ENCODE measurements at regions not wholly inside any gene's neighbourhood (a gene's known extent, or its start where the extent isn't known, plus 50 kb on each side); places are given as distances from the start of the nearest gene placed in this dataset.

DNA sequence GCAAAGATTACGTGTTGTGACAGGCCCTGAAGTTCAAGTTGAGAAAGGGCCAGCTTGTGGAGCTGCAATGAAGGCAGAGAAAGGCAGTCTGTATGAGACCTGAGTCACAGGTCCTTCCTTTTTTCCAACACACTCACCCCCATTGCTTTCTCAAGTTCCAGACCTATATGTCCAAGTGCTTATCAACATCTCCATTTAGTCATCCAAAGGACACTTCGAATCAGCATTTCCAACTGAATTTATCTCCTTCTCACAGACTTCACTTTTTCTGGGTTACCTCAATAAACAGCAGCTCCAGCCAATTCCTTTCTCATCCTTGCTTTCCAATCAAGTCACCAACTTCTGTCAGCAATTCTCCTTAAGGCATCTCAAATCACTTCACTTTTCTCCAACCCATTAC is 56.4 kb upstream of the KIF21A start:
- H3K36me3 Mint-ChIP-seq (ENCODE audit: low read depth) = no peaks in the 10 kb centered on the region
- DNase-seq (no peak), ATAC-seq (no peak)
- H3K4me3 Mint-ChIP-seq = no peak overlapping the region
- ChIA-PET CTCF (interaction anchor here (1.2 kb wide), 1 partner anchor 512 kb away, joined by 3 read pairs; no protein-coding TSS in a partner anchor), POLR2A (no interaction called here)
- no peaks in the 10 kb centered on the region for H3K4me1 Mint-ChIP-seq (ENCODE audit: low read depth)
- no peak overlapping the region for H3K27ac Mint-ChIP-seq
- H3K9me3 Mint-ChIP-seq (ENCODE audit: insufficient read depth) = no peaks in the 10 kb centered on the region
- no peaks in the 10 kb centered on the region for H3K27me3 Mint-ChIP-seq (ENCODE audit: low read depth)
